Panc1 (cell line): ENCODE measurements at regions not wholly inside any gene's neighbourhood (a gene's known extent, or its start where the extent isn't known, plus 50 kb on each side); places are given as distances from the start of the nearest gene placed in this dataset.

Experiments used
- SIN3A ChIP-seq: IDR thresholded peaks from 2 replicates; pipeline ENCODE4 v1.6.1; 2012; ENCODE audit warnings: low read depth, mild to moderate bottlenecking, low read length, moderate library complexity, borderline replicate concordance; ENCODE audit not compliant: insufficient read depth
- TF ChIP-seq, protein P1 (sequence below): fragments of 450-650 bp; IDR thresholded peaks from 2 replicates; pipeline ENCODE4 v1.5.1; 2017; ENCODE audit warnings: mild to moderate bottlenecking

DNA sequence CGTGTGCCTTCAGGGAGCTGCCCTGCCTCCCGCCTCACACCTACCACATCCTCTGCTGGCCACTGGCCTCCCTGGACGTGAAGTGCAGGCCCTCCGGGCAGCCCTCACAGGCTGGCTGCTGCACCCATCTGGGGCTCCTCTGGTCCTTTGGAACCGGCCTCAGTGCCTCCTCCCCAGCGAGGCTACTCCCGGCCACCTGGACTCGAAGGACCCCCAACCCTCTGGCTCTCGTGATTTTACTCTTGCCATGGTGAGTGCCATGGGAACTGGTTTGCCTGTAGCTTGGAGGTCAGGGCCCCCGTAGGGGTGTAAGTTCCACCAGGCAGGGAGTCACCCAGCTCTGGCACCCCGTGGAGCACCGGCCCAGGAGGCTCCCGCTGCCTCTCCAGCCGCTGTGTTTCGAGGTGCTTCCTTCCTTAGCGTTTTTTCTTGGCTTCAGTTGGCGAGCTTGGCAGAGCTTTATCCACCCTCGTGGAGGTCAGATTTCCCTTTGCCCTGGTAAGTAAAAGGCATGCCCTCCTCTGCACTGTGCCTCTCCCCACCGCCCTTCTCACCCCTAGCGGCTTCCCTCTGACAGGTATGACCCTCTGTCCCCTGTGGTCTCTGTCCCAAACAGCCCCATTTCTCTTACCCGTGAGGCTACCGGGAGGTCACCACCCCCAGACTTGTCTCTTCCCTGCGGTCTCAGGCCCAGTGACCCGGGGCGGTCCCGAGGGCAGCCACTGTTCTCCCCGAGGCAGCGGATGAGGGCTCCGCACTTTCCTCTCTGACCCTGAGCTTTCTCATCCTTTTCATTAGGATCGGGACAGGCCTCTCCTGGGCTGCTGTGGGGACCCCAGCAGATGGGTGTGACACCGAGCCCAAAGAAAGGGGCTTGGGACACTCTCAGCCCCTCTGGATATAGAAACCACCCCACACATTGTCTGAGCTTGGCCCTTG lies 203.1 kb upstream of the C14orf180 start:
- TF ChIP-seq, protein P1, sequence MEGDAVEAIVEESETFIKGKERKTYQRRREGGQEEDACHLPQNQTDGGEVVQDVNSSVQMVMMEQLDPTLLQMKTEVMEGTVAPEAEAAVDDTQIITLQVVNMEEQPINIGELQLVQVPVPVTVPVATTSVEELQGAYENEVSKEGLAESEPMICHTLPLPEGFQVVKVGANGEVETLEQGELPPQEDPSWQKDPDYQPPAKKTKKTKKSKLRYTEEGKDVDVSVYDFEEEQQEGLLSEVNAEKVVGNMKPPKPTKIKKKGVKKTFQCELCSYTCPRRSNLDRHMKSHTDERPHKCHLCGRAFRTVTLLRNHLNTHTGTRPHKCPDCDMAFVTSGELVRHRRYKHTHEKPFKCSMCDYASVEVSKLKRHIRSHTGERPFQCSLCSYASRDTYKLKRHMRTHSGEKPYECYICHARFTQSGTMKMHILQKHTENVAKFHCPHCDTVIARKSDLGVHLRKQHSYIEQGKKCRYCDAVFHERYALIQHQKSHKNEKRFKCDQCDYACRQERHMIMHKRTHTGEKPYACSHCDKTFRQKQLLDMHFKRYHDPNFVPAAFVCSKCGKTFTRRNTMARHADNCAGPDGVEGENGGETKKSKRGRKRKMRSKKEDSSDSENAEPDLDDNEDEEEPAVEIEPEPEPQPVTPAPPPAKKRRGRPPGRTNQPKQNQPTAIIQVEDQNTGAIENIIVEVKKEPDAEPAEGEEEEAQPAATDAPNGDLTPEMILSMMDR: no peak
- TF ChIP-seq SIN3A: no peak
